ENCODE measurements at regions not wholly inside any gene's neighbourhood (a gene's known extent, or its start where the extent isn't known, plus 50 kb on each side); places are given as distances from the start of the nearest gene placed in this dataset.
A peak's percentile ranks its signal among the peaks of the same experiment; 100 is the strongest.
"Not testable (repeated sequence)": the region's sequence is repeated elsewhere in the genome, so short reads cannot be mapped to it uniquely, and the experiment has no call there.

DNA sequence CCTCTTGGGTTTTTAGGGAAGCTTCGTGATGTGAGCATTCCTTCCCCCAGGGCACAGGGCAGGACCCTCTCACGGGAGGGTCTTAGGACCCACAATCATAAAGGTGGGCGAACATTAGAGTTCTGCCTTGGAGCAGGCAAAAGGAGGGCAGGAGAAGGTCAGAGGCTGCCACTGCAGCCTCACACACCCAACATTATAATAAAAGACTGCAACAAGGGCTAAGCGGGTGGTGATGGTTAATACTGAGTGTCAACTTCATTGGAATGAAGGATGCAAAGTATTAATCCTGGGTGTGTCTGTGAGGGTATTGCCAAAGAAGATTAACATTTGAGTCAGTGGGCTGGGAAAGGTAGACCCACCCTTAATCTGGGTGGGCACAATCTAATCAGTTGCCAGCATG is 206.6 kb upstream of the C2CD4B start:
- not testable (repeated sequence) for DNase-seq (ENCODE audit: low read depth)

DNA sequence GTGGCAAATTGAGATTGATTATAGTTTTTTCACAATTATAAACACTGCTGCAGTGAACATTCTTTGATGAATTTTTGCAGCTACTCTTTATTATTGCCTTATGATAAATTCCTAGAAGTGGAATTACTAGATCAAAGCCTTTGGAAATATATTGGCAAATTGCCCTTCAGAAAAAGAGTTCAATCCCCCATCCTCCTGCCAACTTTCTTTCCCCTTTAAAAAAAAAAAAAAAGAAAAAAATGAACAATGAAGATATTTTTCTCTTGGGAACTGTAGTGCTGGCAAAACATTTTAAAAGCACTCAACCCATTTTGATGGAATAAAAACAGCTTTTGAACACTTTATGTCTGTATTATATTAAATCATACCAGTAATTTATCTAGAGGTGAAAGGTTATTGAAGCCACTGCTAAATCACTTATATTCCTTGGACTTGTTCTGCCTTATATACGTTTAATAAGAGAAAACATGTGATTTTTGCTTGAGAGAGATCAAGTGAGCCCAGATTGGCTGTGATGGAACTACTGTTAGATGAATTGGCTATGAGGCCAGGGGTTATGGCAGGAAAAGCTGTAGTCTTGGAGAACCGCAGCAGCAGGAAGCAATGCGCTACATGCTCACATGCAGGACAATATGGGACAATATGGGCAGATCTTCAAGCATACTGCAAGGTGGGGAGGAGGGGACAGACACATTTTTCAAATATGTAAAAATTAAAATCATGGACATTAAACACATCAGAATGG is 212.8 kb upstream of the C2CD4B start:
- no peak for DNase-seq (ENCODE audit: low read depth)

DNA sequence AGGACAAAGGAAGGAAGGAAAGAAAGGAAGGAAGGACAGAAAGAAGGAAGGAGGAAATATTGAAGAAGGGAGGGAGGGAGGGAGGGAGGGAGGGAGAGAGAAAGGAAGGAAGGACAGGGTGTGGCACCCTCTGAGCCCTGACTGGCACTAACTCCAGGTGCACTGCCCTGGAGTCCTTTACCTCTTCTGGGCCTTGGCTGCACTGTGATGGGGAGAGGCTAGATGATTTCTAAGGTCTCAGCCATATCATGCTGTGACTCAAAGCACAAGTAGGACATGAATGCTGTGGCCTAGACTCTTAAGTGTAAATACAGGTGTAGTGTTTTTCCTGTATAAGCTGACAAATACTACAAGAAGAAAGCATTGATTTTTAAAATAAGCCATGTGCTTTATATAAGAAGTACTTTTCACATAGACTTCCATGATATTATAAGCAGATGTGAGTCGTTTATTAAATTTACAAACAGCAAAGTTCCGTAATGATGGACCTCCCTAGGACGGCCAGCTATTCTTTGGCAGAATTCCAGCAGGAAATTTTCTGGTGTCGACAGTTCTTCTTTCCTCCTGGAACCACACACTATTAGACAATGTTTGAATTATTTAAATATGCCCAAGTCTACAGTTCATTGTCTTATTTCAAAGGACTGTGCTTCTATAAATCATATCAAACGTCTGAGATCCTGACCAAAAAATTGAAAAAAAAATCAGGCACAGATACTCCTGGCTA is 213.8 kb upstream of the C2CD4B start:
- no peak for DNase-seq (ENCODE audit: low read depth)

DNA sequence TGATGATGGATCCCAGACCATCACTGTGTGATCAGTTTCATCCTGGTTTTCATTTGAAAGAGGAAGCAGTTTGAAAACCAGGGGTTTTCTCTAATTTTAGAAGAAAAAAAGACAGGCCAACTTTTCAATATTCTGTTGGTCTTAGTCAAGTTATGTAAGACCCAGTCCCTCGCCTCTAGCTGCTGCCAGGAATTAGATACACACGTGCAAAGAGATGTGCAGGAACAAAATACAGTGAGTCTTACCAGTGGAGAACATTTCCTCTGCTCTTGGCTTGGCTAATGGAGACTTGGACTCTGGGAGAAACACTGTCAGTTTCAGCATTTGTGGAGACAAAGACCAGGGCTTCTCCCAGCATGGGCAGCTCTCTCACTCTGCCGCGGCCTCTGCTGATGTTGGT is 214.9 kb upstream of the C2CD4B start:
- no peak for DNase-seq (ENCODE audit: low read depth)

DNA sequence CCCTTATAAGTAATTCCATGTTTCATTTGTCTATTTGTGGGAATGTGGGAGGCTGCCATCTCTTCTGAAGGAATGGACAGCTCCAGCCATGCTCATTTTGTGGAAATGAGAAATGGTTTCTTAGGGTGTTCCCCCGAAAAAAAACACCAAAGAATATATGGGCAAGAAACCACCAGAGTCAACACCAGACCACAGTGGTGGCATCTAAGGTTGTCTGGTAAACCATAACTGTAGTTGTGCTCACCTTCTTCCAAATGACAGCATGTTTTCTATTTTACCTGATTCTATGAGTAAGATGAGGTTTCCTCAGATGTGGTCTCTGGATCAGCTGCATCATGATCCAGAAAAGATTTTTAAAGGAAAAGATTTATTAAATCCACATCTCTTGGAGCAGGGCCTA is 217.0 kb upstream of the C2CD4B start:
- DNase-seq (ENCODE audit: low read depth): no peak

DNA sequence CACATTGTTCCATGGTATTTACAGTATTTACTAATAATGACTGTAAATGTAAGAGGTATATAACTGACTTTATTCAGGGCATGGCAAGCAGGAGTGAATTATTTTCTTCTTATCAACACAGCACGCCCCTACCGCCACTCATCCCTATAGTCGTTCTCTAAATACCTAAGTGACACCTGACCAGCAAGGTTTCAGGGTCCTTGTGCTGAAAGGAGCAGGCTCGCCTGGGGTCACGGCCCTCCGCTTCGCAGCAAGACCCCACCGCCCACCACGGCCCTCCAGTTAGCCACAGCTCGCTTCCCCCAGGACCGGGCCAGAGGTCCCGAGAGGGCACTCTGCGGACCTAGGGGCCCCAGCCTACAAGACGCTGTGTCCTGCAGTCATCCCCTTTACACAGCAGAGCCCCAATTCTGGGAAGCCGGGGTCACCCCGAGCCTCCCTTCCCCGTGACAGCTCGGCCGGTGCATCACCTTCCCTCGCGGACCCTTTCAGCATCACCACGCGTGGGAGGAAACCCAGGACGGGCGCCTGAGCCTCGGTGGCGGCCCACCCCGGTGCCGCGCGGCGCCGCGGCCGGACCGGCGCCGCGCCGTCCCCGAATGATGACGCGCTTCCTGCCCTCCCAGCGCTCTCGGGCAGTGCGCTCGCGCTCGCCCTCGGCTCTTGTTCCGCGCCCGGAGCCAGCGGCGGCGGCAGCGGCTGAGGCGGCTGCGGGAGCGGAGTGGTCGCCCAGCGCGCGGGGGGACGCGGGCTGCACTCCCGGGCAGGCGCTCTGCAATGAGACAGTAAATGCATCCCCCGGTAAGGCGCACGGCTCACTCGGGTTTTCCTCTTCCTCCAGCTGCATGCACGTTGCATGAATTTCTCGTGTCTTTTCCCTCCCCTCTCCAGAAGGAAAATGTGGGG is 225.1 kb upstream of the C2CD4B start, which contains the start of gene TLN2:
Gene TLN2, plus strand, starts transcription at position 666 of the 906 bp plus-strand sequence.
- DNase-seq (ENCODE audit: low read depth): peak; percentile 24

DNA sequence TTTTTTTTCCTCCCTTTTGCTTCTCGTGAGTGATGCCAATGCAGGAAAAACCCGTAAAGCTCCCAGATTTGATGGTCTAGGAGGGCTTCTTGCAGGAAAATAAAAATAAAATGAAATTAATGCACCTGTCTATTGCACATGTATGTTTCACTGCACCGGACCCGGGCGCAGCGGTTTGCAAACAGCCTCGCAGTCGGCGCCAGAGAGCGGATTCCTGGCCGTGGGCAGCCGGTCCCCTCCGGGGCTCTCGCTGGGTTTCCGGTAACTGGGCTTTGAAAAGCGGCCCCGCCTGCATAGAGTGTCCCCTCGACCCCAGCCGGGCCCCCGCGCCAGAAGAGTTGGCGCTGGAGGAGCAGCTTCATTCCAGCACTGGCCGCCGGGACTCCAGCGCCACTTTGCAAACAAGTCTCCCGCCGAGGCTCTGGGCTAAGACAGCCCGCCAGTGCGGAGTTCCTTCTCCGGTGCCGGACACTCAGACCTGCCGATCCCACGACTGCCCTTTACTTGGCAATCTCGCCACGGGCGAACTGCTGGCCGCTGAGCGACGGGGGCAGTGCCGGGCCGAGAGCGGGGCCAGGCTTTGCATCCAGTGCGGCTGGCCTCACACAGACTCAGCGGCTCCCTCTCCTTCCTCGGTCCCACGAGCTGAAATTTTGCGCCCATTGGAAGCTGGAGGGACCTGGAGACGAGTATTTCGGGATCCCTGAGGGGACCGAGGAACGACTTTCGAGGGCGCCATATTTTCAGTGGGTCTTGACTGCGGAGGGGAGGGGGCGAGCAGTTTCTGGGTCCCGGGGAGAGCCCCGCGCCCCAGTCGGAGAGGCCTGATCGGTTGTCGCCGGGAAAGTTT is 225.9 kb upstream of the C2CD4B start:
- DNase-seq (ENCODE audit: low read depth): no peak

DNA sequence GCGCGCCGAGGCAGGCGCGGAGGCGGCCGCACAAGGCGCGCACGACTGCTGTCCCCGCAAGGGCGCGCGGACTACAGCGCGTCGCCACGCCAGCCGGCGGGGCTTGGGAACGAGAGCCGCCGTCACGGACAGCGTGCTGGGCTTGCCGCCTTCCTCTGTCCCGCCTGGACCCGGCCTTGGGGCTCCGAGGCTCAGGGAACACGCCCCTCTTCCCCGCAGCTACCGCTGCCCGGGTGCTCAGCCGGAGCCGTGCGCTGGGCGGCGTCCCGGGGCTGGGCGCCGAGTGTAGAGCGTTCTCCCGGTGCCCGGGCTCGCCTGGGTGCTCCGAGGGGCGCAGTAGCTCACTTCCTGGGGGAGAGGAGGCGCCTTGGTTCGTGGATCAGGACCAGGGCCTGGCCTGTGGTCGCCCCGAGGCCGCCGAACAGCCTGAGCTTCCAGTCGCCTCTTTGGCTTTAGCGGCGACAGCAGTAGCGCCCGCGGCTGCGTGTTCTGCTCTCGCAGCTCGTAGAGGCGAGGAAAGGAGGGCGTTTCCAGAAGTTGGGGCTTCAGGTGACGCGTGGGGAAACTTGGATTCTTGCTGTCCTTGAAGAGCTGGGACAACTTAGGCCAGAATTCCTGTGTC is 226.7 kb upstream of the C2CD4B start:
- no peak for DNase-seq (ENCODE audit: low read depth)

DNA sequence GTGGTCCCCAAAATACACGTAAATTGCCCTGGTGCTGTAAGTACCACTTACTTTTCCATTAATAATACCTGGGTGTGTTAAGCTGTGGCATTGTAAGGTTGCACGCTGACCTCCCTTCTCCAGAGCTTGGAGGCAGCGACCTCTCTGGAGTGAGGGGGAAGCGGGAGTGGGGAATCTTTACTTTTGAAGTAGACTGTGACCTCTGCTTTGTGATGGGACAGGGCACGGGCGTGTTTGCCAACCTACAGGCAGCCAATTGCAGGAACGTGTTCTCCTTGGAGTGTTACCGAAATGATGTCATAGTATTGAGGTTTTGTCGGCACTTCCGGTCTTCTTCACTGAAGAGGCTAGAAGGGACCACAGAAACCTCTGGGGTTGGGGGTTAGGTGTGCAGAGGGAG is 227.3 kb upstream of the C2CD4B start:
- DNase-seq (ENCODE audit: low read depth): no peak

DNA sequence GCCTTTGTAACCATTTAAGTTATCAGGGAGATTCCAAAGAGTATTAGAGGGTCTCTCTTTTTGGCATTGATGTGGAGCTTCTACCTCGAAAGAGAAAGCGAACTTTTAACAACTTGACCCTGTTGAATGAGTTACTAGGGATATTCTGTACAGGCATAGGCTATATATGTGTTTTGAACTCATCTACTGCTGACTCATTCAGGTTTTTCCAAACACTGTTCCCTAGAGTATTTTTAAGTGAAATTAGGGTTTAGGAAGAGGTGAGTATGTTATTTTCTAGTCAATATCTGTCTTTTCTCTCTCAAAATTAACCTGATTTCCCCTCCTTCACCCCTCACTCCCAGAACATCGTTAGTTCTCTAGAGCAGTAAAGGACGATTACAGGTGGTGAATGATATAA is 228.1 kb upstream of the C2CD4B start:
- no peak for DNase-seq (ENCODE audit: low read depth)

DNA sequence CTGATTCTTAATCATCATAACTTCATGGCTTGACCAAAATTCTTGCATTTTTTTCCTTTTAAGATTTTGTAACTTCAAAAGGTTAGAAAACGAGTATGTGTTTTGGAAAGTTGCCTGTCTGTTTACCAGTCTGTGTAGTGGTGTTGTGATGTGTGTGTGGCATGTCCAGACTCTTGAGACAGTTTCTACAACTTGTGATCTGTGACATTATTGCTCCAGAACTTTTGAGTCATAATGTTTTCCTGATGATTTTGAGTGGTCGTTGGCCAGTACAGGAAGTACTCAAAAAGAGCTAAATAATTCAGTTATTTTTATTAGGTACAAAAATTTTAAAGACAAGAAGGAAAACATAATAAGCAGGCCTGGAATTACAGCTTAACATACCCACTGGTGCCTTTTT is 229.0 kb upstream of the C2CD4B start:
- DNase-seq (ENCODE audit: low read depth): no peak

DNA sequence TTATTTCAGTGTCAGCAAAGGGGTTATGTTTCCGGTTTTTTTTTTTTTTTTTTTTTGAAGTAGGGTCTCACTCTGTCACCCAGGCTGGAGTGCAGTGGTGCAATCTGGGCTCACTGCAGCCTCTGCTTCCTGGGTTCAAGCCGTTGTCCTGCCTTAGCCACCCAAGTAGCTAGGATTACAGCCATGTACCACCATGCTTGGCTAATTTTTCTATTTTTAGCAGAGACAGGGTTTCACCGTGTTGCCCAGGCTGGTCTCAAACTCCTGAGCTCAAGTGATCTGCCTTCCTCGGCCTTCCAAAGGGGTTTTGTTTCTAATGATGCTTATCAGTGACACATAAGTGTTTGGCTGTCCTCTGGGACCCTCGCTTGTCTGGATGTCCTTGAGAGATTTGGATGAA is 235.7 kb upstream of the C2CD4B start:
- no peak for DNase-seq (ENCODE audit: low read depth)

DNA sequence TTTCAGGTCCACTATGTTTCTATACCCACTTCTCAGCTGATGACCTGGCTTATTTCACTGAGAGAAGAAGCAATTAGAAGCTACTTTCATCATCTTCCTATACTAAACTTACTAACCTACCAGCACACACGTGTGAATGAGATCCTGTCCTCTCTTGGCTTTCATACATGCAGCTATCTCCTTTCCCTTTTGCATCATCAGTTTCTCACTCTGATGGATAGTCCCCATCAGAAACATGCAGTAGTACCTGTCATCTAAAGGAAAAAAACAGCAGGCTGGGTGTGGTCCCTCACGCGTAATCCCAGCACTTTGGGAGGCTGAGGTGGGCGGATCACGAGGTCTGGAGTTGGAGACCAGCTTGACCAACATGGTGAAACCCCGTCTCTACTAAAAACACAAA is 237.6 kb upstream of the C2CD4B start:
- no peak for DNase-seq (ENCODE audit: low read depth)

DNA sequence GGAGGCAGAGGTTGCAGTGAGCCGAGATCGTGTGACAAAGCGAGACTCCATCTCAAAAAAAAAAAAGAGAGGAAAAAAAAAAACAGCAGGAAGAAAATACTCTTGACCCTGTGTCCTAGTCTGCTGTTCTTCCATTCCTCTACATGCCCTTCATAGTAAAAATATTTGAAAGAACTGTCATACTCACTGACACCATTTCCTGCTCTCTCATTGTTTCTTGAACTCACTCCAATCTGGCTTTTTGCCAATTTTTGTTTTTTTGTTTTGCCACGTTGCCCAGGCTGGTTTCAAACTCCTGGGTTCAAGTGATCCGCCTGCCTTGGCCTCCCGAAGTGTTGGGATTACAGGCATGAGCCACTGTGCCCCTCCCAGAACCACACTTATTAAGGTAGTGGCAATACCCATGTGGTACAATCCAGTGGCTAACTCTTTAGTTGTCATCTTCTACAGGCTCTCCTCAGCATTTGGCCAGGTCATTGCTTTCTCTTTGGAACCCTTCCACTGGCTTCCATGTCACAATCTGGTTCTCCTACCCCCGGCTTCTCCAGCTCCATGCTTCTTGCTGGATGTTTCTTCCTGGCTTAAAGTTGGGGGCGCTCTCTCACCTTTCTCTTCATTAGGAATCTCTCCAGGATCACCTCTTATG is 238.2 kb upstream of the C2CD4B start:
- DNase-seq (ENCODE audit: low read depth): no peak

DNA sequence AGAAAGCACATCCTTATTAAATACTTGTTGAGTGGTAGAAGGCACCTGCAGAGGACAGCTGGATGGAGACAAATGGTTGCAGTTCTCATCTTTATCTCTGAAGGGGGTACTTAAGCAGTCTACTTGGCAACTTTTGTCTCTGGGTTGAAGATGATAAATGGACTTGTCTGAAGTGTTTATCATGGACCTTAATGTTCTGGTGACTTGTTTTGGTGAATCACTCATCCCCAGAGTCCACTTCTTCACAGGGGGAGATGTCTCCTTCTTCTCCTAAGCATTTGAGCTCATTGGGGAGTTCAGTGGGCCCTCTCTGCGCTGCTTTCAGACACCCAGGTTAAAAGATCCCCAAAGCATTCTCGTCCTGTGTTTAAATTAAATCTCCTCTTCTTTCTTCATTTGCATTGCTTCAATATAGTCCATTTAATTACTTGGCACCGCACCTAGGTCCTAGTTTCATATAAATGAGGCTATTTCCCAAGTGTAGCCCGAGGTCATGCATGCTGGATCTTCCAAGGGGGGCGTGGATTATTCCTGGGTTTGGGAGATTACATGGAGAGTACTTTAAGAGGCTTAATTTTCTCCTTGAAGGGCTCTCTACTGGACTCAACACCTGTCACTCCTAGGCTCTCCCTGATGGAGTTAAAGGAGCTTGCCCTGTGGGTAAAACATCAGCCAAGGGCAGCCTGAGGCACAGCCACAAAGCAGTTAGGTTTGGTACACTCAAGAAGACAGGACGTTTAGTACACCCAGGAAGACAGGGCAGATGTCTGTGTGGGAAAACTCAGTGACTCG is 239.3 kb upstream of the C2CD4B start:
- DNase-seq (ENCODE audit: low read depth): no peak

DNA sequence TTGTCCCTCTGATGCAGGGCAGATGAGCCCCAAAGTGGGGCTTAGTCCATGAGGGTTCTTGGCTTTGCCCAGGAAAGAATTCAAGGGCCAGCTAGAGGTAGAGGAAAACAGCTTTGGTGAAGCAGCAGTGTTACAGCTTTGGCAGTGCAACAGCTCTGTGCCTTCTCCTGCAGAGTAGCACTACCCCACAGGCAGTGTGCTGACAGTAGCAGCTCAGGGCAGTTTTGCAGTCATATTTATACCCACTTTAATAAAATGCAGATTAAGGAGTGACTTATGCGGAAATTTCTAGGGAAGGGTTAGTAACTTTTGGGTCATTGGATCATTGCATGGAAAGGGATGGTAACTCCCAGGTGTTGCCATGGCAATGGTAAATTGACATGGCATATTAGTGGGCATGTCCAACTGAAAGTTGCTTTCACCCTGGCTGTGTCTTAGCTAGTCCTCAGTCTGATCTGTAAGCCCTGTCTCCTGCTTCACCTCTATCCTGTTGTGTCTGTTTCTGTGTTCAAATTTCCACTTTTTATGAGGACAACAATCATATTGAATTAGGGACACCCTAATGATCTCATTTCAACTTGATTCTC is 241.3 kb upstream of the C2CD4B start:
- no peak for DNase-seq (ENCODE audit: low read depth)

DNA sequence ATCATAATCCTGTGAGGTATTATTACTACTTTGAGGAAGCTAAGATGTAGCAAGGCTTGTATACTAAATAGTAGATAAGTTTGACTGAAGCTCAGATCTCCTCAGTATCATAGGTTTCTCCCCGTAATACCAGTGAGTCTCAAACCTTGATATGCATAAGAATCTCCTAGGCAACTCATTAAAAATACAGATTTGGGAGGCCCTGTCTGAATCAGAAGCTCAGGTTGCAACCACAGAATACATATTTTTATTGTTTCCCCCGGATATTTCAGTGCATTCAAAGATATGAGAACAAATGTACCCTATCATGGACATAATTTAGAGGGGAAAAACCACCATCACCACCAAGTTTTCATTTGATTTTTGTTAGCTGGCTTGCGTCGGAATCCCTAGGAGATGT is 242.1 kb upstream of the C2CD4B start:
- no peak for DNase-seq (ENCODE audit: low read depth)

DNA sequence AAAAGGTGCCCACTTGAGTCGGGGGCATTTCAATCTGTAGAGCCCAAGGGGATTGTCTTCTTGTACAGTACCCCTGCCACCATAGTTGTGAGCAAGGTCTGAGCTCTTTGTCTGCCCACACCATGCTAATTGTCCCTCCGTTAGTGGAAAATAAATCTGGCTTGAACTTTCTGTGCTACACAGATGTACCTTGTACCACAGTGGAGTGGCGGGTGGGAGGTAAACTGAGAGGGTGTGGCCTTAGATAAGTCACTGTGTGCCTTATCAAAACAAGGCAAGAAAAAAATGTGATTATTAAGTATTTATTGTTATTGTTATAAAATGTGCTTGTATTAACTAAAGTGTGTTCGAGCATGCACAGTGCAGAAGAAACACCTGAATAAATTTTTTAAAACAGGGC is 242.9 kb upstream of the C2CD4B start:
- no peak for DNase-seq (ENCODE audit: low read depth)

DNA sequence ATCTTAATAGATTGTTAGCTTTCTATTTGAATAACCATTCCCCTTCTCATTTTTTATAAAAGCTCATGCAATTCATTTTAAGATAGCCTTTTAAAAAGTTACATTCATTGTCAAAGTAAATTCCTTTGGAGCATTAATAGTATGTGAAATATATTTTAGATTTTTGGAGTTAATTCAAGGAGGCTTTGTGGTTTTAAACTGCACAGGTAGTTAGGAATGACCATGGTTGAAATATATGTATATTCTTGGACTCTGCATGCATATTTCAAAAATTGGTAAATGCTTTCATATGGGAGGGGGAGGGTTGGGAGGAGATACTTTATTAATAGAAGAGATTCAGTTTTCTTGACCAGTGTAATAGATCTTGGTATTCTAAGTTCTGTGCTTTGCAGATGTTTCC is 244.4 kb upstream of the C2CD4B start:
- DNase-seq (ENCODE audit: low read depth): no peak

DNA sequence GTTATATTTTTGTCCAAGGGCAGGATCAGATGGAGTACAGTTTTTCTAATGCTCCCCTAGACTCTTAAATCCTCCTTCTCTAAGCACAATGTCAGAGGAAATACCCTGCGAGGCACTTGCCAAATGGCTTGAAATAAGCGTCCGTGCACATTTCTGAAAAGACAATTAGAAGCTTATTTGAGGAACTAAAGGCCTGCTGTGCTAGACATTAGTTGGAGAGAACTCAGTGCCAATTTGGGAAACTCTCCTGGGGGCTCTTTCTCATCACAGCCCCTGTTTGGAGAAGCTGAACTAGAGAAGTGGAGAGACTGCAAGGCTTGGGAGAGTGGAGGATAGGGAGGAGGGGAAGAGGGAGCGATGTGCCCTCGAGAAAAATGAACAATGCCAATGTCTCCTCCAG is 247.6 kb upstream of the C2CD4B start:
- DNase-seq (ENCODE audit: low read depth): no peak

Data from stimulated activated CD8-positive, alpha-beta memory T cell treated with anti-CD3 and anti-CD28 coated beads, Interleukin-12 subunit alpha, Interleukin-12 subunit beta, amount 100 ng/mL, for 1 hour (primary cell).